ENCODE measurements at regions not wholly inside any gene's neighbourhood (a gene's known extent, or its start where the extent isn't known, plus 50 kb on each side); places are given as distances from the start of the nearest gene placed in this dataset.

GRCh38 chr2:128726236-128726635 lies 407.6 kb upstream of the HS6ST1 start:
- DNase-seq (ENCODE audit: low read depth): no peak

GRCh38 chr2:128726911-128727310 lies 408.2 kb upstream of the HS6ST1 start:
- DNase-seq (ENCODE audit: low read depth): no peak

- no peak for DNase-seq (ENCODE audit: low read depth)
Measured at GRCh38 chr2:128727404-128727803, 408.7 kb upstream of the HS6ST1 start.

DNA sequence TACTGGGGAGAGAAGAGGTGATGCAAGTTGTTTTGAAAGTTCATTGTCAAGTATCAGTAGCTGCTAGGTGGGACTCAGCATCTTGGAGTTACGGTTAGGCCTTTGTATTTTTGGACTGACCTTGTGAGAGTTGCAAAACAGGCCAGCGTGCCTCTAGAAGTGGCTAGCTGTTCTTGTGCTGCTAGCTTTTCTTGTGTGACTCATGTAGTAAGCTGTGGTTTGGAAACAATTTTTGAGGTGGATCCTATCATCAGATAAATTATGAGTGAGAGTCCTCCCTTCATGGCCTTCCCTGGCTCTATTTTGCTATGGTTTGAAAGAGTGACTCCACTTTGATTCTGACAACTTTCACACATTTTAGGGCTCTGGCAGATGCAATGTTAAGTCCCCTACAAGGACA lies 409.2 kb upstream of the HS6ST1 start:
- peak; percentile 77 for DNase-seq (ENCODE audit: low read depth)

DNA sequence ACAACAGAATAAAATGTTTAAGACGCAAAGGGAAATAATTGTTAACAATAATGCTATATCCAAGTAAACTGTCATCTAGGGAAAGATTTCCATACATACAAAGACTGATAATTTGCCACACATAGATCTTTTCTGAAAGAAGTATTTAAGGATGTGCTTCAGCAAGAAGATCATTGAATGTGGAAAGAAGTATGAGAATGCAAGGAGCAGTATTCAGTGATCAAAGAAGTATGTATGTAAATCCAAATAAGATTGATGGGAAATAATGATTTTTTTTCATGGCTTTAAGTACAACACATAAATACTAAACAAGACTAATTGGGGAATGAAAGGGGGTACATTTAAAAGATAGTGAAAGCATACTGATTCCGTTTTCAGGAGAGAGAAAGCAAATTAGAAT lies 410.4 kb upstream of the HS6ST1 start:
- DNase-seq (ENCODE audit: low read depth): no peak

- no peak for DNase-seq (ENCODE audit: low read depth)
Measured at GRCh38 chr2:128731994-128732650, 413.5 kb upstream of the HS6ST1 start.

GRCh38 chr2:128732976-128733431 lies 414.3 kb upstream of the HS6ST1 start:
- peak; percentile 70 for DNase-seq (ENCODE audit: low read depth)

- DNase-seq (ENCODE audit: low read depth): no peak
Measured at GRCh38 chr2:128733450-128733849, 414.8 kb upstream of the HS6ST1 start.

GRCh38 chr2:128734521-128735295 lies 416.0 kb upstream of the HS6ST1 start:
- DNase-seq (ENCODE audit: low read depth): no peak

DNA sequence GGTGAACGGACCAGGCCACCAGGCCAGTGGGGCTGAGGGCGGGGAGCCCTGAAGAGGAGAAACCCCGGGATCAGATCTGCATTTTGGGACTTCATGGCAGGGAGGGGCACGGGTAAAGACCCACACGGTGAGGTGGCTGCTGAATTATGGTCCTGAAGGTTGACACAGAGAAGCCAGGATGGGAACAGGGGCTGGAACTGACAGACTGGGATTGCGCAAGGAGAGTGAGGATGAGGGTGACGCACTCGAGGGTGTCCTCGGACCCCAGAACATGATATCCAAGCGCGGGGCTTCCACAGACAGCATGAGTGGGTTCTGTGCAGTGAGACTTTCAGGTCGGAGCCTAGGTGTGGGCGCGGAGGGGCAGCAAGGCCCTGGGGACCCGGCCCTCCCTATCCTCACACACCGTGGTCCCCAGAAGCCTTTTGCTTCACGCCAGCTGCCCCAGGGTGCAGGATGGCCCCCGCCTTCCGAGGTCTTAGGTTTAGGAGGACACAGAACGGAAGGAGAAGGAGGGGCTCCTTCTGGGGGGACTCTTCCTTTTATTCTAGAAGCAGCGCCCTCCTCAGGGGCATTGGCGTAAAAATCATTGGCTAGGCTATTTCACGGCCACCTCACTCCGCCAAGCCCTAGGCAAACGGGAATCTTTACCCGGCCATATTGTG lies 416.8 kb upstream of the HS6ST1 start:
- no peak for DNase-seq (ENCODE audit: low read depth)

DNA sequence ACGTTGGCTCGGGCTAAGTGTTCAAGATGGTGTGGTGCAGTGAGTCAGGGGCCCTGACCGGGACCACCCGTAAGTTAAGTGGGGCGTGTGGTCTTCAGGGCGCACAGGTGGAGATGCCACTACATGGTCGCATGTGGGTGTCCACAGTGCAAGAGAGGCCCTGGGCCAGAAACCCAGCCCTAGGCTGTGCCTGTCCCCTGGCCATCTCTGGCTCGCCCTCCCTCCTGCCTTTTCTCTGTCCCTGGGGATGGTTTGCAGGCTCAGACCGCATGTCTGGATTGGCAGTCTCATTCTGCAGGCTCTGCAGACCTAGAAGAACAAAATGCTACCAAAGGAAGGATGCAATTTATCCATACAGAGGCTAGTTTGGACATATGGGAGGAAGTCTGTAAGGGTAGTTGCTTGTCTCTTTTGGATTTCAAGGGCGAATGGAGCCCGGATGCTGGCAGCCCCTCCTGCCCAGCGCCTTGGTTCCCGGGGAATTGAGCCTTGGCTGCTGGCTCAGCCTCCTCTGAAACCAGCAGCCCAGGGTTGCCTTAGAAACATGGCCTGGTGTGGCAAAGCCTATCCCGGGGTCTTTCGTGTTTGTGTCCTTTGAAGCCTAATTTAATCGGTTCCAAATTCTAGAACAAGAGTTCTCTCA lies 417.5 kb upstream of the HS6ST1 start:
- no peak for DNase-seq (ENCODE audit: low read depth)

GRCh38 chr2:128736689-128737545 lies 418.2 kb upstream of the HS6ST1 start:
- no peak for DNase-seq (ENCODE audit: low read depth)

DNA sequence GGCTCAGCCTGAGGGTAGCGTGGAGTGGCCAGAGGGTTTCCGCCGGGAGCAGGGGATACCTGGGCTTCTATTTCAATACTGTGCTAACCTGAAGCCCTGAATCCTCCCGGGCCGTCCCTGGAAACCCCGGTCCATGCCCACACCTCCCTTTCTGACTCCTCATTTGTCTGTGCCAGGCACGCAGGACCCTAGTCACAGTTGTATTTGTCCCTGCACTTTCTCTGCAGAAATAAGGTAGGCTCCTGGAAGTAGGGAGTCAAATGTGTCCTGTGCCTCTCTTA lies 418.8 kb upstream of the HS6ST1 start:
- no peak for DNase-seq (ENCODE audit: low read depth)

DNA sequence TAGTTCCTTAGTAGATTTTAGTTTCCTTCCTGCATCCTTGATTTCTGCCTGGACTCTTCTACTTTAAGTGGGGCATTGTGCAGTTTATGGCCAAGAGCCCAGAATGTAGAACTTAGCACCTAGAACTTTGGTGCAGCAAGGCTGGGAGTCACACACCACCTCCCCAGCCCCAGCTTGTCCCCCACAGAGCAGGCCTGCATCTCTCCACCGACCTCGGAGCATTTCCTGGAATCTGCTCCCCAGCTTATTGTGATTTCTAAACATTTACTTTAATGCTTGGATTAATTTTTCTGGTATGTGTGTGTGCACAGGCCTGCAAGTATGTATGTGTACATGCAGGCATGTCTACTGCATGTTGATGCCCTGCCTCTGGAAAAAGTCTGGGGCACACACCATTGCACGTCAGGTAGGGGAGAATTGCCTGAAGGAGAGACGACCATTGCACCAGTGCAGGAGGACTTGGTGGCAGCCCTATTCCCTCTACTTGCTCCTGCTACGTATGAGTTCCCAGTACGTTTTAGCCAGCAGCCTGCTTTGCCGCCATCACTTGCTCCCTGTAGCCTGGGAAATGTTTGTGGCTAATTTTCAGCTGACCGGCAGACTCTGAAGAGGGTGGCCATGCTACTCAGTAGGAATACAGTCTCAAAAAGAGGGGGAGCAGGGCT lies 419.9 kb upstream of the HS6ST1 start:
- DNase-seq (ENCODE audit: low read depth): no peak

DNA sequence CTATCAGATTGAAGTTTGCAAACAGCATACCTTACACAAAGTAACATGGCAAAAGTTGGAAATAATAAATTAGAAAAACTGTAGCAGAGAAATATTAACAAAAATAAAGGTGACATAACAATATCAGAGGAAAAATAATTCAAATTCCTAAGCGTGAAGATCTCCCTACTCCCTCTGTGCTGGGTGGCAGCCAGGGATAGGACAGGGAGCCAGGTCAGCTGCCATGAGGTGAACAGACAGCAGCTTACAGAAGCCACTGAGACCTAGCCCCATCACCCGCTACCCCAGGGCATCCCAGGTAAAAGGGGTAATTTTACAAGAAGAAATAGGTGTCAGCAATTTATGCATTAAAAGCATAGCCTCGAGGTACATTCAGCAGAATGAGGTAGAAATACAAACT lies 423.8 kb upstream of the HS6ST1 start:
- no peak for DNase-seq (ENCODE audit: low read depth)

- no peak for DNase-seq (ENCODE audit: low read depth)
Measured at GRCh38 chr2:128745946-128746345, 427.3 kb upstream of the HS6ST1 start.

- no peak for DNase-seq (ENCODE audit: low read depth)
Measured at GRCh38 chr2:128746356-128746755, 427.7 kb upstream of the HS6ST1 start.

- DNase-seq (ENCODE audit: low read depth): no peak
Measured at GRCh38 chr2:128748336-128748735, 429.7 kb upstream of the HS6ST1 start.

- no peak for DNase-seq (ENCODE audit: low read depth)
Measured at GRCh38 chr2:128748835-128749605, 430.4 kb upstream of the HS6ST1 start.

DNA sequence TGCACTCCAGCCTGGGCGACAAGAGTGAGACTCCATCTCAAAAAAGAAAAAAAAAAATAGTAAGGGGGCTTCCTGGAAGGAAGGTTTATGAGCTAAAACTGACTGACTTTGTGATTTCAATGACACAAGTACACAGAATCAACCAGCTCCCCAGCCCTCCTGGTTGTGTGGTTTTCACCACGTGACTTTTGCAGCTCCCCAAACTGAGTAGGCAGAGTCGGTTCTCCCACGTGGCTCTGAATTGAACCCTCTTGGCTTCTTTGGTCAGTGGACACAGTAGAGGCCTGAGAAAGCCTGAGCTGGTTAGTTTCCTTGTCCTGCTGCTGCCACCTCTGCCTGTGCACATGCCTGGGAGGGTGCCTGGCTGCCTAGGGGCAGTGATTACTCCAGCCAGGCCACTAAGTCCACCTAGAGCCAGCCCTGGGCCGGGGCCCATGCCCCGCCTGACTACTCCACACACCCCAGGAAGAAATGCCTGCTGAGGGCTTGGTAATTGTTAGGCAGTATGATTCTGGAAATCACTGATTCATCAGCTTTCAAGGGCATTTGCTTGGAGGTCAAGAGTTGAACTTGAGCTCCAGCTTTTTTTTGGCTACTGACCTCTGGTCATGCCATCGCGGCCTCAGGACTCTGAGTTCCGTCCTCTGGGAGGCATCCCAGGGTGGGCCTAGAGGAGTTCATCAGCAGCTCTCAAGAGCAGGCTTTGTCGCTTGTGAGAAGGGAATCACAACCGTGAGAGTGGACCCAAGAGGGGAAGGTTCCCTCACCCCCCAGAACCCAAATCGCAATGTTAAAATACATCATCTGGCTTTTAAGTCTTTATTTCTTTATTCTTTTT lies 431.9 kb upstream of the HS6ST1 start:
- no peak for DNase-seq (ENCODE audit: low read depth)

All from GM04504 (cell line).